Superior temporal gyrus (tissue), 1 donor: ENCODE measurements at regions not wholly inside any gene's neighbourhood (a gene's known extent, or its start where the extent isn't known, plus 50 kb on each side); places are given as distances from the start of the nearest gene placed in this dataset.
"Not testable (repeated sequence)": the region's sequence is repeated elsewhere in the genome, so short reads cannot be mapped to it uniquely, and the experiment has no call there.

Experiments
- DNase-seq: peaks from one replicate; pipeline ENCODE4 v3.0.0-alpha.2; 2016; ENCODE audit errors: extremely low spot score

- DNase-seq, result no peak
Observed at GRCh38 chr17:20733923-20734322, 154.4 kb downstream of the CDRT15L2 start.

GRCh38 chr17:20735796-20736195 lies 156.3 kb downstream of the CDRT15L2 start:
- no peak for DNase-seq

GRCh38 chr17:20737636-20738035 lies 158.1 kb downstream of the CDRT15L2 start:
- not testable (repeated sequence) for DNase-seq

DNA sequence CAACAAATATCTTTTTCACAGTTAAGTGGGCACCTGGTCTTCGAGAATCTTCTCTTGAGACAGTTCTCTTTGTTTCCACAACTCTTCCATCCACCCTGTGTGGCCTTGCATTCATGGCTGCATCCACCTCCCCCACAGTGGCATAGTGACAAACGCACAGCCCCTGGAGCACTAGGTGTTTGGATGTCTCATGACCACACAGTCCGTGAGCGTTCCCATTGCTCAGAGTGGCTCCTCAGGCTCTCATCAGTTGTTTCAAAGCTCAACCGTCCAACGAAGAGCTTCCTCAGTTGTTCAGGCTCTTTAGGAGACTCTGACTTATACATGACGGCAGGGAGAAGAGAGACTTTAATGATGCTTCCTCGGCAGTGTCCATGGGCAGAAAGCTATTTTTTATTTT lies 191.6 kb downstream of the CDRT15L2 start:
- no peak for DNase-seq

- DNase-seq, result peak; percentile 12
Observed at GRCh38 chr17:20774472-20775135, 195.1 kb downstream of the CDRT15L2 start.

- no peak for DNase-seq
Observed at GRCh38 chr17:20775331-20775730, 195.8 kb downstream of the CDRT15L2 start.

GRCh38 chr17:20779521-20779920 lies 200.0 kb downstream of the CDRT15L2 start:
- DNase-seq, result no peak

GRCh38 chr17:20781260-20781659 lies 201.7 kb downstream of the CDRT15L2 start:
- no peak for DNase-seq

- DNase-seq, result not testable (repeated sequence)
Observed at GRCh38 chr17:20781869-20782268, 202.3 kb downstream of the CDRT15L2 start.

GRCh38 chr17:20783091-20783490 lies 203.6 kb downstream of the CDRT15L2 start:
- DNase-seq, result no peak

DNA sequence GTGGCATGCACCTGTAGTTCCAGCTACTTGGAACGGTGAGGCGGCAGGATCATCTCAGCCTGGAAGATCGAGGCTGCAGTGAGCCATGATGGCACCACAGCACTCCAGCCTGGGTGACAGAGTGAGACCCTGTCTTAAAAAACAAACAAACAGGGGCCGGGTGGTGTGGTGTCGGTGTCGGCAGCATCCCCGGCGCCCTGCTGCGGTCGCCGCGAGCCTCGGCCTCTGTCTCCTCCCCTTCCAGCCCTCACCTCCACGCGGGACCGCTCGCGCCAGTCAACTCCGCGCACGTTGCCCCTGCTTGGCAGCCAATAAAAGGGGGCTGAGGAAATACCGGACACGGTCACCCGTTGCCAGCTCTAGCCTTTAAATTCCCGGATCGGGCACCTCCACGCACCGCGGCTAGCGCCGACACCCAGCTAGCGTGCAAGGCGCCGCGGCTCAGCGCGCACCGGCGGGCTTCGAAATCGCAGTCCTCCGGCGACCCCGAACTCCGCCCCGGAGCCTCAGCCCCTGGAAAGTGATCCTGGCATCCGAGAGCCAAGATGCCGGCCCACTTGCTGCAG lies 204.7 kb downstream of the CDRT15L2 start:
- no peak for DNase-seq

DNA sequence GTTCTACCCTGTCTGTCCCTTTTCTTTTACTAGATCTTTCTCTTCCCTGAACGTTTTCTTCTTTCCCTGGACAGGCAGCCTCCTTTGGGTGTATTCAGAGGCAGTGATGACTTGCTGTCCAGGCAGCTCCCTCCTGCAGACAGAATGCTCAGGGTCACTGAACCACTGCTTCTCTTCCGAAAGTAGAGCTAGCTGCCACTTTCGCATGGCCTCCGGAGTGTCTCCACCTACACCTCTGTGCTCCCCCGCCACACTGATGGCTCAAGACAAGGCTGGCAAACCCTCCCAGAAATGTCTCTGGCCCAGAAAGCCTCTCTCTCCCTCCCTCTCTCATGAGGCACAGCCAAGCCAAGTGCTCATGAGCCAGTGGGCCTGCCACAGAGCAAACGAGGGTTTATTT lies 207.8 kb downstream of the CDRT15L2 start:
- DNase-seq, result no peak

DNA sequence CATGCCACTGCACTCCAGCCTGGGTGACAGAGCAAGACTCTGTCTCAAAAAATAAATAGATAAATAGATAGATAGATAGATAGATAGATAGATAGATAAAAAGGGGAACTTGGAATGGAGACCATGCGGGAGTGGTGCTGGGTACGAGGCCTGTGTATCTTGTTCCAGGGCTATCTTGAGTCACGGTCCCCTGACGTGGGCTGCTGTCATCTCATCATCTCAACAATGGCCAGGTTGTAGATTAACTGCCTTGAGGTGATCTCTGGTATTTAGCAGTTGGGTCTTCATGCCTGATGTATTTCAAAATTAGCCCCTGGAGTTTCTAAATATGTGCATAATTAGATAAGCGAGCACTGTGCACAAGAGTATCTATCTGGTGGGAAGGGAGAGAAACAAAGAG lies 212.1 kb downstream of the CDRT15L2 start:
- no peak for DNase-seq

DNA sequence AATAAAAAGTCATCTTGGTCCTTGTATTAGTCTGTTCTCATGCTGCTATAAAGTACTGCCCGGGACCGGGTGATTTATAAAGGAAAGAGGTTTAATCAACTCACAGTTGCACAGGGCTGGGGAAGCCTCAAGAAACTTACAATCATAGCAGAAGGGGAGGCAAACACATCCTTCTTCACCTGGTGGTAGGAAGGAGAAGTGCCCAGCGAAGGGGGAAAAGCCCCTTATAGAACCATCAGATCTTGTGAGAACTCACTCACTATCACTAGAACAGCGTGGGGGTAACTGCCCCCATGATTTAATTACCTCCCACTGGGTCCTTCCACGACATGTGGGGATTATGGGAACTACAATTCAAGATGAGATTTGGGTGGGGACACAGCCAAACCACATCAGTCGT lies 215.0 kb downstream of the CDRT15L2 start:
- not testable (repeated sequence) for DNase-seq

DNA sequence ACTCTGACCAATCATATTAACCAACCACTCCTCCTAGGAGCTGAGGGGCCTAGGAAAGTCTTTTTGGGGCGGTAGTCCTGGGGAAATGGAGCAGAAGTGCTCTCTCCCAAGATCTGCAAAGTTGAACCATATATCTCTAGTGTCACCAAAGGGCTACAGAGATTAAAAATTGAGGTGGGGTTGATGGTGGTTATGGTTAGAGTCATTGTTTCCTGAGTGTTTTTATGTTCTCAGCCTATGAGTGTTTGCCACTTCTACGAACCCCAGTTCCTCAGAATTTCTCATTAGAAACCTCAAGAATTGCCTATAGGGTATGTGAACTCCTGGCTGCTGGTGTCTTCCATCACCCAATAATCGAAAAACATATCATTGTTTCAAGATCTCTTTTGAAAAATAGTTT lies 217.8 kb downstream of the CDRT15L2 start:
- no peak for DNase-seq

DNA sequence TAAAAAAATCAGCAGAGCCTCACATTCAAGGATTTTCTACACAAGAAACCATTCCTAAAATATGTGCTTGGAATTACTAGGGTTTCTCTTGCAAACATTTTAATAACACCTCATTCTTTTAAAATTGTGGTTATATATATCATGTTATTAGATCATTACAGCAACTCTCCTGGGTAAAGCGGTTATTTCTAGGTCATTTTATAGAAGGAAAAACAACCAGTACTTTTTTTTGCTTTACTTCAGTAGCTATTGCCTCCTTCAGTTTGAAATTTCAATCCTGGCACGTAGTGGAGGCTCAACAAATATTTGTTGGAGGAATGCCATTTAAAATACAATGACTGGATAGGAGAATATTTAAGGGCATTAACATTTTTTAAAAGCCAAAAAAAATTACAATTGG lies 220.6 kb downstream of the CDRT15L2 start:
- no peak for DNase-seq

GRCh38 chr17:20805751-20806150 lies 226.2 kb downstream of the CDRT15L2 start:
- DNase-seq, result no peak

GRCh38 chr17:20807566-20807965 lies 228.0 kb downstream of the CDRT15L2 start:
- DNase-seq, result not testable (repeated sequence)

DNA sequence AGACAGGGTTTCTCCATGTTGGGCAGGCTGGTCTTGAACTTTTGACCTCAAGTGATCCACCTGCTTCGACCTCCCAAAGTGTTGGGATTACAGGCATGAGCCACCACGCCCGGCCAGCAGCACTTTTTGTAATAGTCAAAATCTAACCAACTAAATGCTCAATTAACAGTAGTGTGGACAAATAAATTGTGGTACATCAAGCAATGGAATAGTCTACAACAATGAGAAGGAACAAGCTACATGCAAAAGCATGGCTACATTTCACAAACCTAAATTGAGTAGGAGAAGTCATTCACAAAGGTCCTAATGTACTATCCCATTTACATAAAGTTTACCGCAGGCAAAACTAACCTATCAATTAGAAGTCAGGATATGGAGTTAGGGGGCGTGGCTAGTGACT lies 227.4 kb downstream of the USP22 start:
- DNase-seq, result not testable (repeated sequence)

GRCh38 chr17:20823905-20824304 lies 218.9 kb downstream of the USP22 start:
- no peak for DNase-seq

DNA sequence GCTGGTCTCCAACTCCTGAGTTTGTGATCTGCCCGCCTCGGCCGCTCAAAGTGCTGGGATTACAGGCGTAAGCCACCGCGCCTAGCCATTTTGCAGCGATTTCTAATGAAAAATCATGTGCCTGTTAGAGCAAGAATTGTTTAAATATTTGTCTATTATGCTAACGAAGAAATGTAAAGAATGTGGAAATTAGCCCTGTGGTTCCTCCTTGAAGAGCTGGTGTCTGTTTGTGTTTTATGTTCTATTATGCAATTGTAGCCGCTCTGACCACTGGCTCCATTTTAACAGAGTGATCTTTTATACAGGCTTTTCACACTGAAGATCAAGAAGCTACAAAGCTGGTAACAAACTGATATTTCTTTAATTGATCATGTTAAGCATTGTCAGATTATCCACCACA lies 217.3 kb downstream of the USP22 start:
- no peak for DNase-seq

GRCh38 chr17:20840453-20840852 lies 202.4 kb downstream of the USP22 start:
- DNase-seq, result not testable (repeated sequence)

- not testable (repeated sequence) for DNase-seq
Observed at GRCh38 chr17:20840987-20841865, 201.6 kb downstream of the USP22 start.
